ENCODE measurements at regions not wholly inside any gene's neighbourhood (a gene's known extent, or its start where the extent isn't known, plus 50 kb on each side); places are given as distances from the start of the nearest gene placed in this dataset.

DNA sequence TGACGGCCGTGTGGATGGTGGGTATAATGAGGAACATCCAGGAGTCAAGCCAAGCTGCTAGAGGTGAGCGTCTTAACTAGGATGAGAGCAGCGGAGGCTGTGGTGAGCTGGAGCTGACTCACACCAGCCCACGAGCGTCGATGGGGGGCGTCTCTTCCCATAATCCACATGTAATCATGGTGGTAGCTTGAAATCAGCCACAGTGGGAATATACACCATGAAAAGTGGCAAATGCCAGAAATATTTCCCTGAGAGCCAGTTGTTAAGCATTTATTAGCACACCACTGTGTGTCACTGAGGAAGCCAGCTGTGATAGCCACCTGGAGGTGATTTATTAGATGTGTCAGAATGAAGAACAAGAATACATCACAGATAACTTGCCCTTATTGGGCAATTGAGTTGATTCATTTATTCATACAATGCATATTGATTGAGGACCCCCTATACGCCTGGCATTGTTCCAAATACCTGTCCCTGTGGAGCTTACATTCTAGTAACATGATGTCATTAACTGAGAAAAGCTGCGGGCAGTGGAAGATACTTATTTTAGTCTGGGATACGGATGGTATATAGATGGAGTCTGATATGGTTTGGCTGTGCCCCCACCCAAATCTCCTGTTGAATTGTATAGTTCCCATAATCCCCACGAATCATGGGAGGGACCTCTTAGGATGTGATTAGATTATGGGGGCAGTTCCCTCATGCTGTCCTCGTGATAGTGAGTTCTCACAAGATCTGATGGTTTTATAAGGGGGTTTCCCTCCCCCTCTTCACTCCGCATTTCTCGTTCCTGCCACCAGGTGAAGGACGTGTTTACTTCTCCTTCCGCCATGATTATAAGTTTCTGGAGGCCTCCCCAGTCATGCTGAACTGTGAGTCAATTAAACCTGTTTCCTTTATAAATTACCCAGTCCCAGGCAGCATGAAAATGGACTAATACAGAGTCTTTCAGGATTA, 473.4 kb downstream of the METTL15 start:
- no peak for TF ChIP-seq CTCF (conservative IDR thresholded peaks at IDR 0.05)
- no peak overlapping the region for H3K27ac ChIP-seq

DNA sequence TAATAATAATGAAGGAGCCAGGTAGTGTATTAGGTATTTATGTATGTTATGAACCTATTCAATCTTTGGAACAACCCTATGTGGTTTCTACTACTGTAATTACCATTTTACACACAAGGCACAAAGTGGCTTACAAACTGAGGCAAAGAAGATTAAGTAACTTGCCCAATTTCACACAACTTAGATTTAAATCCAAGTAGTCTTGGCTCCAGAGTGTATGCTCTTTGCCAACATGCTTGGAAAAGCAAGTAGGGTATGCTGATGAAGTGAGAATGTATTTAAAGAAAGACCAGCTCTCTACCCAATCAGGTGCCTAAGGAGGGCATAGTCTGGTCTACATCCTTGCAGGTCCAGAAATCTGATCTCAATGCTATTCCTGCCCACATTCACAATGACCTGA, 463.2 kb downstream of the METTL15 start:
- no peak for TF ChIP-seq CTCF (conservative IDR thresholded peaks at IDR 0.05)
- H3K27ac ChIP-seq: no peak overlapping the region

DNA sequence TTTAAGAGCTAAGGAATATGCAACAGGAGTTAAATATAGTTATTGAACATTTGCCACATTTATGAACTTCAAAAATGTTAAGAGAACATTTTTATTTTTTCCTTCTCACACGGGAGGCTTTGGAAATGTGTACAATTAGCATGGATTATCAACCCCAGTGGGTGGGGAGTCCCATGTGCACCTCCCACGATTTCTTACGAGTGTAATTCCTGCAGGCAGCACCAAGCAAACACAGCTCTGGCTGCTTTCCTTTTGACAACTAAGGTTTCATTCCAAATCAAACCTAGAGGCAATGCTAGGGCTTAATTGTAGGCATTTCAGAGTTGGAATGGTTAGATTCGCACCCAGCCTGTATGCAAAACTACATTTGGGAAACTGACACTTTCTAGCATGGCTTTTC, 460.9 kb downstream of the METTL15 start:
- H3K27ac ChIP-seq: no peak overlapping the region
- no peak for TF ChIP-seq CTCF (conservative IDR thresholded peaks at IDR 0.05)

DNA sequence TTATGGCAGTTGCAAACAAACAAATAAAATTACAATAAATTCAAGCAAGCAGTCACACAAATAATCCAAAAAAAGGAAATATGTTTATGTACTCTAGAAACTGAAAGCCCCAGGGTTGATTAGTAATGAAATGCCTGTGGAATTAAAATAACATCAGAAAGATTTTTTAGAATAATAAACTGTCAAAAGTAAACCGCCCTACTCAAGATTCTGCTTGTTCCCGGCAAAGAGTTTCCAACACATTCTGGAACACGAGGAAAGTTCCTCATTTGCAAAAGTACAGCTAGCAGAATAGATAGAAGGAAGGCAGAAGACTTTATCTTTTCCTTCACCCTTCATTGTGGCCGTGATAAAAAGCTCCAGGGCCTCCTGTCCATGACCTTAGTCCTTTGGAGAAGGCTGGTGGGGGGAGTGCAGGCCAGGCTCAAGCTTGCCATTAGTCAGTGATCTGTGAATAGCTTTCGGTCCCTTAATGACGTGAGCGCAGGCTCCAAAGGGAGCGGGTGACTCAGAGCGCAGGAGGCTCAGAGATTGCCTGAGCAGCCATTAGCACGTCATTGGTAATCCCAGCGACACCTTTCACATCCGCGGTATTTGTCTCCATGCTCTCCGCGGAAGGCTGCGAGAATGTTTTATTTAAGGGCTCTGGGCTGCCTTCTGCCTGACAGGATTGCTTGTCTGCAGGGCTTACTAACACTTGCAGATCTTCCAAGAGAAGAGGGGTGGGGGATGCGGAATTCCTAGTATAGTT, 458.3 kb downstream of the METTL15 start:
- H3K27ac ChIP-seq: no peak overlapping the region
- TF ChIP-seq CTCF (conservative IDR thresholded peaks at IDR 0.05): no peak

GRCh38 chr11:28559492-28559891, 451.3 kb downstream of the METTL15 start:
- H3K27ac ChIP-seq: no peak overlapping the region
- TF ChIP-seq CTCF (conservative IDR thresholded peaks at IDR 0.05): no peak

DNA sequence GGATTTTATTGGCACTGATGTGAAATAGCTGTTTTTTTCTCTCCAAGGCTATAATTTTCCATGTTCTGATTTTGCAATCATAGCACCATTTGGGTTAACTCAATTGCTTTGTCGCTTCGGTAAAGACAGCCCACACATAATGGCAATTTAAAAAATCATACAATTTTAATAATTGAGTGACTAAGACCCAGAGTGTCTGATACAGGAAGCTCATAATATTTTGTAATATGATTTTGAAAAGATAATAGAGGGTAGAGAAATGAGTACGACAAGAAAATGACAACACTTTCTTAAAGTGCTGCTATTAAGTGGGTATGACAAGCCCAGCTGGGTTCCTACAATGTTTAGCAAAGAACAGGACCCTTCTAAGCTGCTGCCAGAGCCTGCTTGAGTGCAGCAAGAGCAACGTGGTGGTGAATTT, 439.1 kb downstream of the METTL15 start:
- no peak for TF ChIP-seq CTCF (conservative IDR thresholded peaks at IDR 0.05)
- H3K27ac ChIP-seq: no peak overlapping the region

GRCh38 chr11:28545536-28545935, 437.3 kb downstream of the METTL15 start:
- H3K27ac ChIP-seq: no peak overlapping the region
- no peak for TF ChIP-seq CTCF (conservative IDR thresholded peaks at IDR 0.05)
